GM12801 (cell line): ENCODE measurements at regions not wholly inside any gene's neighbourhood (a gene's known extent, or its start where the extent isn't known, plus 50 kb on each side); places are given as distances from the start of the nearest gene placed in this dataset.

Experiments used
- TF ChIP-seq, protein P1 (sequence below): IDR thresholded peaks from one replicate; pipeline ENCODE4 v1.5.1; 2011; ENCODE audit warnings: control low read depth; ENCODE audit not compliant: insufficient read length; ENCODE audit errors: extremely low read depth

DNA sequence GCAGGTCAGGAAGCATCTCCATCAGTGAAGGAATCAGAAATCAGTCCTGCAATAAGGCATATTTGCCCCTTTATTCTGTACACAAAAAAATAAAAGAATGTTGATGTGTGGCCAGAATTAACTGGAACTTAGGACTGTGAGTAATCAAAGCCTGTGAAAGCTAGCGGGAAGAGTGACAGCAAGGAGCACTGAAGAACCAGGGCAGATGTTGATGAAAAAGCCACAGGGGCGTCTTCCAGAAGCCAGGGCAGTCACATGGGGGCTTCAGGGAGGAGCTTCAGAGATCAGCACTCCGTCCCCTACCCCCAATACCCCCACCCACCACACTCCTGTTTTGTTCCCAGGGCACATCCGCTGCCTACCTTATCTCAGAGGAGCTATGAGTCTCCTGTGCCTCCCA lies 502.8 kb downstream of the AJAP1 start:
- TF ChIP-seq, protein P1, sequence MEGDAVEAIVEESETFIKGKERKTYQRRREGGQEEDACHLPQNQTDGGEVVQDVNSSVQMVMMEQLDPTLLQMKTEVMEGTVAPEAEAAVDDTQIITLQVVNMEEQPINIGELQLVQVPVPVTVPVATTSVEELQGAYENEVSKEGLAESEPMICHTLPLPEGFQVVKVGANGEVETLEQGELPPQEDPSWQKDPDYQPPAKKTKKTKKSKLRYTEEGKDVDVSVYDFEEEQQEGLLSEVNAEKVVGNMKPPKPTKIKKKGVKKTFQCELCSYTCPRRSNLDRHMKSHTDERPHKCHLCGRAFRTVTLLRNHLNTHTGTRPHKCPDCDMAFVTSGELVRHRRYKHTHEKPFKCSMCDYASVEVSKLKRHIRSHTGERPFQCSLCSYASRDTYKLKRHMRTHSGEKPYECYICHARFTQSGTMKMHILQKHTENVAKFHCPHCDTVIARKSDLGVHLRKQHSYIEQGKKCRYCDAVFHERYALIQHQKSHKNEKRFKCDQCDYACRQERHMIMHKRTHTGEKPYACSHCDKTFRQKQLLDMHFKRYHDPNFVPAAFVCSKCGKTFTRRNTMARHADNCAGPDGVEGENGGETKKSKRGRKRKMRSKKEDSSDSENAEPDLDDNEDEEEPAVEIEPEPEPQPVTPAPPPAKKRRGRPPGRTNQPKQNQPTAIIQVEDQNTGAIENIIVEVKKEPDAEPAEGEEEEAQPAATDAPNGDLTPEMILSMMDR, result no peak

DNA sequence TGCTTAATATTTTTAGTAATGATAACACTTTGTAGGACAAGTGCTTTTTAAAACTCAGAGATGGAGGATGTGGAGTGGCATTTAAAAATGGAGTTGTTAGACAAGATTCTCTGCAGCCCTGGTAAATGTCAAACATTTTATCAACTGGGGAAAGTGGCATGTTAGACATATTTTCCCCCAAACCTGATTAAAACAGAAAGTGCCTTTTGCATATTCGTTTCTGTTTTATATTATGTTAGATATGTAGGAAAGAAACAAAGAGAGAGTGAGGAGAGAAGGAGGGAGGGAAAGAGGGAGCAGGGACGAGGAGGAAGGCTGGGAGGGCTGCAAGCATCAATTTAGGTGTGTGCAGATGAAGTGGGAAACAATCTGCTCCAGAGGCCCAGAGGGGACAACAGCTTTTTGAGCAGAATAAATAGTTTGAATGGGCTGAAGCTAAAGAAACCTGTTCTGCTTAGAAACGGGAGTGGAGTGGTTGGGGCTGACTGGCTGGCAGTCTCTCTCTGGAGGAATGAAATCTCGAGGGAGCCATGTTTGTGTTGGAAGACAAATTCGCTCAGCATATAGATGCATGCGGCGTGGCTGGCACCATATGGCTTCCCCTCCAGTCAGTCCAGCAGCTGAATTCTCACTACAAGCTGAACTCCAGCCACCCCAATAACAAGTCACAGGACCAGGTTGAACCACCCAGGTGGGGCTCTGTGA lies 502.2 kb downstream of the AJAP1 start:
- TF ChIP-seq, protein P1, result no peak

DNA sequence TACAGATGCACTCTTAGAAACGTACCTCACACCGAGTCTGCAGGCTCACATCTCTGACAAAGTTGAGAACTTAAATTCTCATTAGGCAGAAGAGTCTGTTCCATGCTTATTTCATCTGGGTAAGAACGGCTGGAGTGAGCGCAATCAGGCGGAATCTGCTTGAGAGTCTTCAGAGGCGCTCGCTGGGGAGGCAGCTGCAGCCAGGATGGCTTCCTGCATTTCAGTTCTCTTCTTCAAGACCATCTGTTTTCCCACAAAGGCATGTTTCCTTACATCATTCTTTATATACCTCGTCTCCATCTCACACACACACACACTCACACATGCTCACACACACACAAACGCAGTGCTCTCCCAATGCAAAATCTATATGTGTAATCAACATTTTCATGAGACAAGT lies 497.1 kb downstream of the AJAP1 start:
- TF ChIP-seq, protein P1, result no peak

DNA sequence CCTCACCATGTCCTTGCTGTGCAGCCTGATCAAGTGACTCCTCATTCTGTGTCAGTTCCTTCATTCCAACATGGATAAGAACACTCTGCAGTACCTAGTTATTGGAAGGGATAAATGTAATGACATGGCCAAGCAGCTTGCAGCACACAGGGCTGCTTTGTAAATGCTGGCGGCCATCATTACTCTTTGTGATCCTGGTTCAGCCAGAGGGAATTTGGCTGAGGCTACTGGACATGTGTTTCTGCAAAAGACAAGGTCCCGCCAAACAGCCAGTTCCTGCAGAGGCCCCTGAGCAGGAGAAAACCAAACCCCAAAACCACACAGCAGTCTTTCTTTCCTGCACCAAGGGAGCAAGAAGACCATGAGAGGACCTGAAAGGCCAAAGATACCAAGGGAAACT lies 495.8 kb downstream of the AJAP1 start:
- TF ChIP-seq, protein P1, result no peak

DNA sequence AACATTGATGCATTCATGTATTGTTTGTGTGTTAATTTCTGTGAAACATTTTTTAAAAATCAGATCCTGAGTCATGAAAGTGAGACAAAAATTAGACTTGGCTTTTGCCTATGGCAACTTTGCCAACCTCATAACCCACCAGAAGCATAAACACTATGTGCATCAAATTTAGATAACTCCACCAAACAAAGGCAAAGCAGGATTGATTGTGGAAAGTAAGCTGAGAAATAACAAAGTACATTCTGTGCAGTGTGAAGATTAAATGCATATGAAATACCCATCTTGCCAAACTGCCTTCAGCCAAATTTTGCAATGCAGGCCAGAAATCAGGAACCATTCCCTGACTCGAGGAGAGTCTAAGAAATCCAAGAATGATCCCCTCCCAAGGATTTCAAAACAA lies 493.4 kb downstream of the AJAP1 start:
- TF ChIP-seq, protein P1, result no peak

DNA sequence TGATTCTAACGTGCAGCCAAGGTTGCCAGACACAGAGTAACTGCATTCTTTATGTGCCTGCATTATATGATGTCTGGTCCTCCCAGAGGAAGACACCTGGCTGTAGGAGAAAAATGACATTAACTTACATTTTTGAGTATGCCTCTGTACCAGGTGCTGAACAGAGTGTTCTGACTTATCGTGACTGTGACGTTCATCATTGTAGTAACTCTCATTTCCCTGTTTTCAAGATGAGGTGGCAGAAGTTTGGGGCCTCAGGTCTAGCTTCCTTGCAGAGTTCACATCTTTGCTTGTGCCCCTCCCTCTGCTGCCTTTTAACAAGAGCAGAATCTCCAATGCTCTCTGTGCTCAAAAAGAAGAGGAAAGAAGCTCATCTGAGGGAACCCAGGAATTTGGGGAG lies 488.0 kb downstream of the AJAP1 start:
- TF ChIP-seq, protein P1, result no peak

DNA sequence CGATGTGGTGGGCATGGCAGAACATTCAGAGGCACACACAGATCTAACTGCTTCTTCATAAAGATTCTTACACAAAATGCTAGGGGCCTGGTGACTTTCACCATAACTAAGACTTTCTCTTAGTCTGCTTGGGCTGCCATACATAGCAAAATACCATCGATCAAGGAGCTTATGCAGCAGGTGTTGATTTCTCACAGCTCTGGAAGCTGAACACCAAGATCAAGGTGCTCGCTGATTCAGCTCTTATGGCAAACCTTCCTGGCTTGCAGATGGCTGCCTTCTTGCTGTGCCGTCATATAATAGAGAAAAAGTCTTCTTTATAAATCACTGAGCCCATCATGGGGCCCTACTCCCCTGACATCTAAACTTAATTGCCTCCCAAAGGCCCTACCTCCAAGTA lies 487.3 kb downstream of the AJAP1 start:
- TF ChIP-seq, protein P1, result no peak
